Aorta (tissue), 5 donors: ENCODE measurements at regions not wholly inside any gene's neighbourhood (a gene's known extent, or its start where the extent isn't known, plus 50 kb on each side); places are given as distances from the start of the nearest gene placed in this dataset.
A peak's percentile ranks its signal among the peaks of the same experiment; 100 is the strongest.

ENCODE experiments used
- ATAC-seq: fragments of 200-7000 bp; cut with Tn5 transposase; one replicate; pipeline ENCODE4 v1.9.1; 2022; ENCODE audit warnings: moderate library complexity; ENCODE audit not compliant: low FRiP score
- DNase-seq, 2 donors: peaks; one replicate each; pipeline ENCODE4 v3.0.0-alpha.2; 2020
- H3K27ac ChIP-seq, 2 donors: one replicate each; pipeline ENCODE4 v1.5.1; 2013; ENCODE audit warnings: low read length in 2 of 2, mild to moderate bottlenecking in 2 of 2, moderate library complexity in 2 of 2, control low read depth in 1 of 2, inconsistent platforms in 1 of 2, low read depth in 1 of 2
- H3K27me3 ChIP-seq, 2 donors: one replicate each; pipeline ENCODE4 v1.6.1; 2013; ENCODE audit warnings: control low read depth in 1 of 2, low read length in 1 of 2, mild to moderate bottlenecking in 1 of 2, moderate library complexity in 1 of 2; ENCODE audit not compliant: insufficient read depth in 2 of 2, control insufficient read depth in 1 of 2
- H3K36me3 ChIP-seq, 2 donors: one replicate each; pipeline ENCODE4 v1.6.1; 2013; ENCODE audit warnings: control low read depth in 1 of 2, low read length in 1 of 2, mild to moderate bottlenecking in 1 of 2; ENCODE audit not compliant: insufficient read depth in 2 of 2, control insufficient read depth in 1 of 2
- H3K4me1 ChIP-seq, 2 donors: one replicate each; pipeline ENCODE4 v1.6.1; 2013; ENCODE audit warnings: low read length in 2 of 2, control low read depth in 1 of 2, mild to moderate bottlenecking in 1 of 2, moderate library complexity in 1 of 2; ENCODE audit not compliant: insufficient read depth in 2 of 2, control insufficient read depth in 1 of 2
- H3K4me3 ChIP-seq, 2 donors: one replicate each; pipeline ENCODE4 v1.5.1; 2013; ENCODE audit warnings: low read length in 2 of 2, control low read depth in 1 of 2, mild to moderate bottlenecking in 1 of 2
- H3K9me3 ChIP-seq: one replicate; pipeline ENCODE4 v1.6.1; 2013; ENCODE audit warnings: mild to moderate bottlenecking, low read length; ENCODE audit not compliant: control insufficient read depth
- WGBS, 2 donors: extraction: QIAGEN DNeasy Blood & Tissue Kit; methylation state at CpG; one replicate each; pipeline ENCODE4 v1.1.7; 2013; 5-methylcytosine and 5-hydroxymethylcytosine counted together
- intact Hi-C, 2 donors: fragments of 100-400 bp; cut with DNase I; formaldehyde crosslinking; loops; one replicate each; pipeline versions ENCODE4 v1.14.2 to v1.15.0; 2022
- donor health status: healthy with polysubstance abuse.
- donor health status: Bipolar disorder and iron deficiency.
- donor health status: DM: no; HTN: no; CAD: no.
- donor health status: DM: no; HTN: no; CAD: no.
- donor health status: DM: yes; HTN: yes; CAD: no.

DNA sequence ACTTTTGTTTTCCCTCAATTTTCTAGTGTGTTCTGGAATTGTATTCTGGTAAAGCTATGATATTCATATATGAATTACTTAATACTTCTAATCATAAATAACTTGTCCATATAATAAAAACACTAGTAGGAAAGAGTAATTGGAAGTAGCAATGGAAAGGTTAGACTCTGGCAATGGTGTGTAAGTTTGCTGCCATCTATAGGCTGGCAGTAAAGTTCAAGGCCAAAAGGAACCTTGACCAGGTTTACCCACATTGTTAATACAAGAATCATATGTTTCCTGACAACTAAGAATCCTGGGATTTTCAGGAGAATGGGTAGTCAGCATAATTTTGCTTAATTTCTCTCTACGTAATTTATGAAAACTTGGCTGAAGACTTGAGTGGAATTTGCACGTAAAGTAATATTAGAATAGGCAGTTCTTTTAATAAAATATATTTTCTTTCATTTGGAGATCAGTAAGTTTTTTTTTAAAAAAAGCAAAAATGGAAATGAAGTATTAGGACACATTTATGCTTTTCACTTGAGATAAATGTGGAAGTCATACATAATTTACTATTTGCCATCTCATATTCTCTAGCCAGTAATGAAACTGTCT, 926.7 kb downstream of the GALC start:
- WGBS, 2 donors: 90 to 91% methylated on average over 2 of the region's 2 CpGs

DNA sequence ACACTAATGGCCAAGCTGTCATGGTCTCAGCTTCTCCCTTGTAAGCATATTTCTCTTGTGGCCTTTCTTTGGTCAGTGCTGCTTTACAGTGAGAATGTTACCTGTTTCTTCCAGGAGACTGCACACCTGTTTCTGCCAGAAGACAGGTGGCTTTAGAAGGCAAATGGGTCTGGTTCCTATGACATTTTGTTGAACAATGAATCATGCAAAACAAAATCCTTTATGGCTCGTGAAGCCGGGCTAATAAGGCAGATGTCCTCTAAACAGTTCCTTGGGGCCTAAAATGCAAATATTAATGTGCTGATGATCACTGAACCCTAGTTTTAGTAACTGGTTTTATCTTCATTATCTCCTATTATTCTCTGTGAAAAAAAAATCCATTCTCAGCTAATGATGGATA, 927.6 kb downstream of the GALC start:
- Histone ChIP-seq H3K27ac (no peak overlapping the region), H3K36me3 (no peaks in the 10 kb centered on the region), H3K4me1 (no peaks in the 10 kb centered on the region), H3K4me3 (no peak overlapping the region), H3K9me3 (no peaks in the 10 kb centered on the region), H3K27me3 (no peaks in the 10 kb centered on the region)
- no peak for DNase-seq
- intact Hi-C loops: no loop called here
- ATAC-seq: no peak
- WGBS, 2 donors: 89 to 97% methylated on average over 2 of the region's 2 CpGs

More for the DNA sequence above, 926.7 kb downstream of the GALC start:
- DNase-seq: no peak
- ATAC-seq: no peak
- Histone ChIP-seq H3K27me3 (no peaks in the 10 kb centered on the region), H3K4me3 (no peak overlapping the region), H3K9me3 (no peaks in the 10 kb centered on the region), H3K36me3 (no peaks in the 10 kb centered on the region), H3K4me1 (no peaks in the 10 kb centered on the region), H3K27ac (no peak overlapping the region)
- intact Hi-C loops: no loop called here

DNA sequence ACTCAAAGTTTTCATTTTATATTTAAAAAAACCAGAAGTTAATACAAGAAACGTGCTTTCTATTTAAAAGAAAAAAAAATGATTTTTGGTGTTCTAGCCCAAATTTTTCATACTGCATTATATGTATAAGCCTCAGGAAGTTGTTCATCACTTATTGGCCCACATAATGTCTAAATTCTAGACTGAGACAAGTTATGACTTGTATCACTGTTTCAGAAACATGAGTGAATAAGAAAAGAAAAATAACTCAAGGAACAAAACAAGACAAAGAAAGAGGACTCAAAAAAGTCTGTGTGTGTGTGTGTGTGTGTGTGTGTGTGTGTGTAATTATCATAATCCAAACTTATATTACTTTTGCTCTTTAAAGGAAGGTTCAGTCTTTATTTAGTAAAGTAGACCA, 929.8 kb downstream of the GALC start:
- DNase-seq (no peak), ATAC-seq (no peak)
- intact Hi-C loops: no loop called here
- Histone ChIP-seq H3K36me3 (no peaks in the 10 kb centered on the region), H3K9me3 (no peaks in the 10 kb centered on the region), H3K27me3 (no peaks in the 10 kb centered on the region), H3K4me3 (no peak overlapping the region), H3K4me1 (no peaks in the 10 kb centered on the region), H3K27ac (no peak overlapping the region)
- 19 to 22% methylated on average over 1 of the region's 1 CpG for WGBS, 2 donors

DNA sequence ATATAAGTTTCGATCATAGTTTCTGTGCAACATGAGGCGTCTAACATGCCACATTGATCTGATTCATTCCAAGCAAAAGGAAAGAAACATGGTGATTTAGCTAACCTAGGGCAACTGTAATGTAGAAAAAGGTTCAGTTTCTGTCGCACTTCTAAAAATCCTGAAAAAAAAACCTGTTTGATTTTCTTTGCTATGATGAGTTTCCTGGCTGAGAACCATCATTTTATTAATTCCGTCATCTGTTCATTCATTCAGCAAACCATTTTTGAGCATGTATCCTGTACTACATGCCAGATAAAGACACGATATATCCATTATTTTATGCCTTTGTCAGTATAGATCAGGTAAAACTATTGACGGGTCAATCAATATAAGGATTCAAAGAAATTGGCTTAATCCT, 932.6 kb downstream of the GALC start:
- intact Hi-C loops: no loop called here
- Histone ChIP-seq H3K36me3 (no peaks in the 10 kb centered on the region), H3K4me1 (no peaks in the 10 kb centered on the region), H3K27me3 (no peaks in the 10 kb centered on the region), H3K27ac (no peak overlapping the region), H3K4me3 (no peak overlapping the region), H3K9me3 (no peaks in the 10 kb centered on the region)
- ATAC-seq (no peak), DNase-seq (no peak)
- WGBS, 2 donors: 93 to 95% methylated on average over 6 of the region's 6 CpGs

DNA sequence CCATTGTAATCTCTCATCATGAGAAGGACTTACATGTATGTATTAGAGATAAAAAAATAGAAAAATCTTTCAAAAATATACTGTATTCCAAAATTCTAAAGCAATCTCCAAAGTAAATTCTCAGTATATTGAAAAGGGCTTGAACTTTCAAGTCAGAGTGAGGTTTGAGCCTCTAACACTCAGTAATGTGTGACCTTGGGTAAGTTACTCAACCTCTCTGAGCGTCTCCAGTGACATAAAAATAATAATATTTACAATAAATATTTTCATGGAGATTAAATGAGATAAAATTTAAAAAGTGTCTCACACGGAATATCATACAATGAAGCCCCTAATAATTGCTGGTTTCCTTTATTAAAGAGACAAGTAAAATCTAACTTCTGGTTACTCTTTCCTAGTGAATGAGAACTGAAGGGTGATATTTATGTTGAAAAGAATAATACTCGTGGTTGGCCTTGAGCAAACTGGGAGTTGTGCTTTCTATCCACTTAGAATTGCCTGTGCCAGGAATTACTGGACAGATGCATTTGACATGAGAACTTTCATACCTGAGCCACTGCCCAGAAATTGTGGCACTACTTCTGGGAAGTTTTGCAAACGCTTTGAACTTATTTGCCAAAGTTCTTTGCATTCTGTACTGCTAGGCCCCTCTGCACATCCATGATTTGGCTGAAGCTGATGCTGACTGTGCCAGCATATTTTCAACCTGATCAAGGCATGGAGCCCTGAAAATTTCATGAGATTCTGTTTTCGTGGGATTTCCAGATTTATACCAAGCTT, 933.7 kb downstream of the GALC start:
- Histone ChIP-seq H3K27ac (no peak overlapping the region), H3K4me3 (no peak overlapping the region), H3K27me3 (no peaks in the 10 kb centered on the region), H3K4me1 (no peaks in the 10 kb centered on the region), H3K9me3 (no peaks in the 10 kb centered on the region), H3K36me3 (no peaks in the 10 kb centered on the region)
- WGBS, 2 donors: 30 to 32% methylated on average over 5 of the region's 5 CpGs
- DNase-seq (no peak), ATAC-seq (no peak)
- intact Hi-C loops: no loop called here

DNA sequence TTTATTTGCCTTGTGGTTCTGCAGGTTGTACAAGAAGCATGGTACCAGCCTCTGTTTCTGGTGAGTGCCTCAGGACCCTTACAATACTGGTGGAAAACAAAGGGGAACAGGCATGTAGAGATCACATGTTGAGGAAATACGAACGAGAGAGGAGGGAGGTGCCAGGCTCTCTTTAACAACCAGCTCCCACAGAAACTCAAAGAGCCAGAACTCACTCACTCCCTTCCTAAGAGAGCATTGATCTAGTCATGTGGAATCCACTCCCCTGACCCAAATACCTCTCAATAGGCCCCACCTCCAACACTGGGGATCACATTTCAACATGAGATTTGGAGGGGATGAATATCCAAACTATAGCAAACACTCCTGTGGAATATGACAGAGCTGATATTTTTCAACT, 938.0 kb downstream of the GALC start:
- Histone ChIP-seq H3K9me3 (peaks cover 1% of the 10 kb centered on the region), H3K4me3 (no peak overlapping the region), H3K27ac (no peak overlapping the region), H3K4me1 (no peaks in the 10 kb centered on the region), H3K27me3 (no peaks in the 10 kb centered on the region), H3K36me3 (no peaks in the 10 kb centered on the region)
- intact Hi-C loops: no loop called here
- WGBS, 2 donors: 66 to 92% methylated on average over 2 of the region's 2 CpGs
- ATAC-seq: no peak
- no peak for DNase-seq

DNA sequence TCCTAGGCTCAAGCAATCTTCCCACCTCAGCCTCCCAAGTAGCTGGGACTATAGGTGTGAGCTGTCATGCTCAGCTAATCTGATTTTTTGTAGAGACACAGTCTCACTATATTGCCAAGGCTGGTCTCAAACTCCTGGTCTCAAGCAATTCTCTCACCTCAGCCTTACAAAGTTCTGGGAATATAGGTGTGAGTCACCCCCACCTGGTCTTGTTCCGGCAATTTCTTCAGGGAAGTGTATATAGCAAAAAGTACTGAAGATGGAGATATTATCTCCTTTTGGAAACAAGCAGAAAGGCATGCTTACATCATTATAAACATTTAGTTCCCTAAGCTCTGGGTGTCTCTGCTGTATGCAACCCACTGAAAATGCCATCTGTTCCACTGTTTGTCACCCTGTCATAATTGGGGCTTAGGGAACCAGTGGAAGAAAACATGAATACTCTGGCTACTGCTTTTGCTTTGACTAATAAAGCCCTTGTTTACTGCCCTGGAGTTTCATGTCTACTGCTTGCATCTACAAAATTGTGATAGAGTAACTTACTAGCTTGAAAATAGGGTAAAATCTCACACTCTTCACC, 940.2 kb downstream of the GALC start:
- Histone ChIP-seq H3K4me3 (no peak overlapping the region), H3K27ac (no peak overlapping the region), H3K9me3 (peaks cover 1% of the 10 kb centered on the region), H3K4me1 (no peaks in the 10 kb centered on the region), H3K27me3 (no peaks in the 10 kb centered on the region), H3K36me3 (no peaks in the 10 kb centered on the region)
- intact Hi-C loops: no loop called here
- WGBS, 2 donors: 91 to 100% methylated on average over 1 of the region's 1 CpG
- DNase-seq: no peak
- ATAC-seq: no peak

DNA sequence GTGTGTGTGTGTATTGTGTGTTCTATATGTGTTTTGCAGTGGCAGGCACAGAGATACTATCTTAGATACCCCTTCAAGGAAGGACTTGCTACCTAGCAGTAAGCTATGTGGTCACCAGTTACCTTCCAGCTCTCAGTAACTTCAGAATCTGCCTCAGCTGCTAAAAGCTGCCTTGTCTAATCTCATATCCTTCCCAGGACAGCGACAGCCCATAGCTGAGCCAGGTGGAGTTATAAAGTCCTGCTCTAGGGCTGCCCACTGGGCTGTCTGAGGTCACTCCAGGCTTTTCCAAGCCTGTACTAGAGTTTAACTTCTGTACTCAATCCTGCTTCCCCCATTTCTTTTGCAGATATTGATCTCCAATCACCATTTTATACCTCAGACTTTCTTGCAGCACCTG, 942.6 kb downstream of the GALC start:
- H3K27ac ChIP-seq: no peak overlapping the region
- 60 to 64% methylated on average over 1 of the region's 1 CpG for WGBS, 2 donors
- peak; percentile 11 for ATAC-seq

DNA sequence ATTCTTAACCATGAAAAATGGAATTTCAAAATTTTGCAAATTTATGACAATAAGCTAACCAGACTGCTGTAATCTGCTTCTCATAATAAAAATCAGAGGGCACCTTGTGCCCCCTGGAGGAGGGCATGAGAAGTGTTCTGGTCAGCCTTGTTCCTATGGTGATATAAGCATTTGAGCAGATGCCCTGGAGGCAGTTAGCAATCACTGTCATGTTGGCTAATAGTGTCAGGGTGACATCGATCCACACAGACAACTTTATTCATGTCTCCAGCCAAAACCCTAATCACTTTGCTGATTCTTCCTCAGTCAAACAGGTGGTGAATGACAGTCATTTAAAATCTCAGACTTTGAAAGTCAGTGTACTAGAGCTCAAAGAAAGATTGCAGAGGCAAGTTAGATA, 943.0 kb downstream of the GALC start:
- DNase-seq (no peak), ATAC-seq (no peak)
- intact Hi-C loops: no loop called here
- Histone ChIP-seq H3K27me3 (no peaks in the 10 kb centered on the region), H3K36me3 (no peaks in the 10 kb centered on the region), H3K27ac (no peak overlapping the region), H3K4me3 (no peak overlapping the region), H3K4me1 (no peaks in the 10 kb centered on the region), H3K9me3 (peaks cover 1% of the 10 kb centered on the region)
- 31 to 52% methylated on average over 1 of the region's 1 CpG for WGBS, 2 donors

More for the DNA sequence above, 942.6 kb downstream of the GALC start:
- intact Hi-C loops: no loop called here
- Histone ChIP-seq H3K4me1 (no peaks in the 10 kb centered on the region), H3K9me3 (peaks cover 1% of the 10 kb centered on the region), H3K36me3 (no peaks in the 10 kb centered on the region), H3K27me3 (no peaks in the 10 kb centered on the region), H3K4me3 (no peak overlapping the region)
- DNase-seq: no peak
